ENCODE measurements at regions not wholly inside any gene's neighbourhood (a gene's known extent, or its start where the extent isn't known, plus 50 kb on each side); places are given as distances from the start of the nearest gene placed in this dataset.

GRCh38 chr2:177053038-177053437, 159.6 kb upstream of the HNRNPA3 start:
- no peak for DNase-seq
- Mint-ChIP-seq H3K27ac (peak overlapping the region; percentile 13), H3K36me3 (ENCODE audit: low read depth) (no peaks in the 10 kb centered on the region), H3K9me3 (peaks cover under 1% of the 10 kb centered on the region), H3K4me1 (peaks cover 22% of the 10 kb centered on the region), H3K27me3 (ENCODE audit: low read depth, poor library complexity) (peaks cover 4% of the 10 kb centered on the region), H3K4me3 (no peak overlapping the region)
- TF ChIP-seq CTCF (IDR thresholded peaks at IDR 0.05): no peak

- H3K27me3 Mint-ChIP-seq (ENCODE audit: low read depth, poor library complexity): peaks cover 4% of the 10 kb centered on the region
- no peaks in the 10 kb centered on the region for H3K36me3 Mint-ChIP-seq (ENCODE audit: low read depth)
- no peak overlapping the region for H3K4me3 Mint-ChIP-seq
- no peak for DNase-seq
- H3K27ac Mint-ChIP-seq: no peak overlapping the region
- no peaks in the 10 kb centered on the region for H3K9me3 Mint-ChIP-seq
- peaks cover 22% of the 10 kb centered on the region for H3K4me1 Mint-ChIP-seq
- no peak for TF ChIP-seq CTCF (IDR thresholded peaks at IDR 0.05)
These were observed 158.9 kb upstream of the HNRNPA3 start for GRCh38 chr2:177053716-177054115.

GRCh38 chr2:177056481-177056929, 156.1 kb upstream of the HNRNPA3 start:
- TF ChIP-seq CTCF (IDR thresholded peaks at IDR 0.05): peak; percentile 47
- no peak overlapping the region for H3K27ac Mint-ChIP-seq
- H3K9me3 Mint-ChIP-seq: no peaks in the 10 kb centered on the region
- no peaks in the 10 kb centered on the region for H3K36me3 Mint-ChIP-seq (ENCODE audit: low read depth)
- DNase-seq: peak; percentile 5
- peaks cover 27% of the 10 kb centered on the region for H3K4me1 Mint-ChIP-seq
- no peak overlapping the region for H3K4me3 Mint-ChIP-seq
- H3K27me3 Mint-ChIP-seq (ENCODE audit: low read depth, poor library complexity): peaks cover 3% of the 10 kb centered on the region

GRCh38 chr2:177058747-177059146, 153.8 kb upstream of the HNRNPA3 start:
- H3K4me1 Mint-ChIP-seq: peaks cover 14% of the 10 kb centered on the region
- no peaks in the 10 kb centered on the region for H3K36me3 Mint-ChIP-seq (ENCODE audit: low read depth)
- no peak overlapping the region for H3K4me3 Mint-ChIP-seq
- H3K9me3 Mint-ChIP-seq: no peaks in the 10 kb centered on the region
- TF ChIP-seq CTCF (IDR thresholded peaks at IDR 0.05): no peak
- H3K27ac Mint-ChIP-seq: no peak overlapping the region
- no peak for DNase-seq
- peaks cover 8% of the 10 kb centered on the region for H3K27me3 Mint-ChIP-seq (ENCODE audit: low read depth, poor library complexity)

- H3K36me3 Mint-ChIP-seq (ENCODE audit: low read depth): no peaks in the 10 kb centered on the region
- peaks cover 14% of the 10 kb centered on the region for H3K4me1 Mint-ChIP-seq
- no peak overlapping the region for H3K27ac Mint-ChIP-seq
- peaks cover 8% of the 10 kb centered on the region for H3K27me3 Mint-ChIP-seq (ENCODE audit: low read depth, poor library complexity)
- DNase-seq: no peak
- no peaks in the 10 kb centered on the region for H3K9me3 Mint-ChIP-seq
- no peak overlapping the region for H3K4me3 Mint-ChIP-seq
- no peak for TF ChIP-seq CTCF (IDR thresholded peaks at IDR 0.05)
These were observed 153.3 kb upstream of the HNRNPA3 start for GRCh38 chr2:177059293-177059692.

GRCh38 chr2:177063331-177063730, 149.3 kb upstream of the HNRNPA3 start:
- Mint-ChIP-seq H3K36me3 (ENCODE audit: low read depth) (no peaks in the 10 kb centered on the region), H3K27me3 (ENCODE audit: low read depth, poor library complexity) (peaks cover 20% of the 10 kb centered on the region), H3K9me3 (no peaks in the 10 kb centered on the region), H3K27ac (no peak overlapping the region), H3K4me1 (peaks cover 6% of the 10 kb centered on the region), H3K4me3 (no peak overlapping the region)
- TF ChIP-seq CTCF (IDR thresholded peaks at IDR 0.05): no peak
- no peak for DNase-seq
